ENCODE measurements at regions not wholly inside any gene's neighbourhood (a gene's known extent, or its start where the extent isn't known, plus 50 kb on each side); places are given as distances from the start of the nearest gene placed in this dataset.
A peak's percentile ranks its signal among the peaks of the same experiment; 100 is the strongest.

DNA sequence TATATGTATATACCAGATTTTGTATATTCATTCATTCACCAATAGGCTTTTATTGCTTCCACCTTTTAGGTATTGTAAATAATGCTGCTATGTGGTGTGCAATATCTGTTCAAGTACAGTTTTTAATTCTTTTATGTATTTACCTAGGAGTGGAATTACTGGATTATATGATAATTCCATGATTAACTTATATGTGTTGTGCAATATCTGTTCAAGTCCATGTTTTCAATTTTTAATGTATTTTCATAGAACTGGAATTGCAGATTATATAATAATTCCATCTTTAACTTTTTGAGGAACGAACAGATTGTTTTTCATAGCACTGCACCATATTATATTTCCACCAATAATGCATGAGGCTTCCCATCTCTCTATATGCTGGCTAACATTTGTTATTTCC, 50.6 kb upstream of the L3MBTL4 start:
- no peak for DNase-seq (ENCODE audit: extremely low read depth in 1 of 11, low read depth in 9 of 11, low spot score in 4 of 11)

DNA sequence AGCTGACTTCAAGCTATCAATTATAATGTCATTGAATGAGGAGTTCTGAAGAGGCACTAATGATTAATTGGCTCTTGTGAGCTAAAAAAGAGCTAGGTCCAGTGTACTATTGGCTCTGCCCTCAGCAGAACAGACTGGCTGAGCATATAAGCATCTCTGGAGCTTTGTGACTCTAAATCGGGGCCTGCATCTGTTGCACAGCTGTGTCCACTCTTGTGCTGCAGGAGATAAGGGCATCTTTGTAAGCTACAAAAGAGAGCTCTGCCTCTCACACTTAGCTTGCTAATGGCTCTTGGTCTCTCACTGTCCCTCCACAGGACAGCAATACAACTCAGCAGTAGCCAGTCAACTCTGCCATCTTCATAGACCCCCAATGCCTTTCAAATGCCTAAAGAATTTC, 61.5 kb upstream of the L3MBTL4 start:
- no peak for DNase-seq (ENCODE audit: extremely low read depth in 1 of 11, low read depth in 9 of 11, low spot score in 4 of 11)

DNA sequence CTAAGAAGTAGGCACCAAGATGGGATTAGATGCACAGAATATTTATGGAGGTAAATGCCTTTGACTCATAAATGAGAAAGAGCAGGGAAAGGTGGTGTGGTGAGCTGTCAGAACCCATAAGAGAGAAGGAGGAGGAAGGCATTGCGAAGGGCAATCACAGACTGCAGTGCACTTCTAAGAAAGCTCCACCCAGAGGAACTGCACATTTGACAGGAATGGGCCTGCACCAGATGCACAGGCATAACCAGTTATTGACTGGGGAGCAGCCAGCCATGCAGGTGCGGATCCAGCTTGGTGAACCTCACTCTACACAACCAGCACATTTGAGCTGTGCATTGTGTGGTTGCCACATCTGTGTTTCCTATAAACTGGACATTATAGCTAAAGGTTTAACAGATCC, 62.2 kb upstream of the L3MBTL4 start:
- no peak for DNase-seq (ENCODE audit: extremely low read depth in 1 of 11, low read depth in 9 of 11, low spot score in 4 of 11)

DNA sequence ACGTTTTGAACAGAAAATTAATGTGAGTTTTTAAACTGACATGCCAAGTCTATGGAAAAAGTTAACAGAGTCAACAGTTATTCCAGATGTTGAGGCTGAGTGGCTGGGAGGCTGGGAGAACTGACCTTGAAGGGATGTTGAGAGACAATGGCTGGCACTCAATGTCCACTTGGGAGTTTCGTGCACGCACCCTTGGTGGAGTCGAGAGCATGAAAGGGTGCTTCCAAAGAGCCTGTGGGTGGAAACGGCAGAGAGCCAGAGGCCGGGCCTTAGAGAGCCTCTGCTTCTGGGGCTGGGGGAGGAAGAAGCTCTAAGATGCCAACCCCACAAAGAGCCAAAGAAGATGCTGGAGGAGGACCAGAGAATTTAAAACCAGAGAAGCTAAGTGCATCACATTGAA, 63.4 kb upstream of the L3MBTL4 start:
- DNase-seq (ENCODE audit: extremely low read depth in 1 of 11, low read depth in 9 of 11, low spot score in 4 of 11), result no peak

DNA sequence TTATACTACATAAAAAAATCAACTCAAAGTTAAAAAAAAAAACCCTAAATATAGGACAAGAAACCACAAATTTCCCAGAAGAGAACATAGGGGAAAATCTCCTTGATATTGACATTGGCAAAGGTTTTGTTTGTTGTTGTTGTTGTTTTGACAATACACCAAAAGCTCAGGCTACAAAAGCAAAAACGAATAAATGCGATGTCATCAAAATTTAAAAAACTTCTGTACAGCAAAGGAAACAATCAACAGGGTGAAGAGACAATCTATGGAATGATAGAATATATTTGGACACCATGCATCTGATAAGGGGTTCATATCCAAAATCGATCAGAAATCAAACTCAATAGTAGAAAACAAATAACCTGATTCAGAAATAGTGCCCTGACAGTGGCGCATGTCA, 65.0 kb upstream of the L3MBTL4 start:
- DNase-seq (ENCODE audit: extremely low read depth in 1 of 11, low read depth in 9 of 11, low spot score in 4 of 11), result no peak

DNA sequence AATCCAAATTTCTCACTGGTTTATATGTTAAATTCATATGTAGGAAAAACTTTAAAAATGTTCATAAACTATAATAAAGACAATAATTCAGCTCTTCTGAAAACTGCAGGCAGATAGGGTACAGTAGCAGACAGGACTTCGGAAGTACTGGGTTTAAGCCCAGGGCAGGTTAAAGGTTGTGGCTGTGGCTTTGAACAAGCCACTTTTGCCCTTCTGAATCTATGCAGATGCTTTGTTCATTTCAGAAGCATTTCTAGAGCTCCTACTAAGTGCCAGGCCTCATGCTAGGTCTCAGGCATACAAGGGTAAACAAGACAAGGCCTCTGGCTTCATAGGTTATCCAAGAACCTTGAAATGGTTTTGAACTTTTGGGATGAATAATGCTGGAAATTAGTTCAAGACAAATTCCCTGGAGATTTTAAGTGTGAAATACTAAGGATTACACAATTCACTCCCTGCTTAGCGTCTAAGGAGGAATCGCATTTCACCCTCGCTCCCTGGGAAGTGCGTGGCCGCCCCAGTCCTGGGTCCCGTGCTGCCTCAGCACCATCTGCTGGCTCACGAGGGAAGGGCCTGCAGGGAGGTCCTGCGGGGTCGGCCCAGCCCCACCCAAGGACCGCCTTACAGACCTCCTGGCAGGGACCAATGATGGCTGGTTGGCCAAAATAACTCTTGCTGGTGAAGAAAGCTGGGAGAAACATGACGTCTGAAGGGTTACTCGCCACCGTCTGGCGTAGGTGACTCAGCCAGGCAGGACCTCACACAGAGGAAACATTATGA, 67.7 kb upstream of the L3MBTL4 start:
- DNase-seq (ENCODE audit: extremely low read depth in 1 of 11, low read depth in 9 of 11, low spot score in 4 of 11), result peak; percentile 4 to 48 (median 34)

DNA sequence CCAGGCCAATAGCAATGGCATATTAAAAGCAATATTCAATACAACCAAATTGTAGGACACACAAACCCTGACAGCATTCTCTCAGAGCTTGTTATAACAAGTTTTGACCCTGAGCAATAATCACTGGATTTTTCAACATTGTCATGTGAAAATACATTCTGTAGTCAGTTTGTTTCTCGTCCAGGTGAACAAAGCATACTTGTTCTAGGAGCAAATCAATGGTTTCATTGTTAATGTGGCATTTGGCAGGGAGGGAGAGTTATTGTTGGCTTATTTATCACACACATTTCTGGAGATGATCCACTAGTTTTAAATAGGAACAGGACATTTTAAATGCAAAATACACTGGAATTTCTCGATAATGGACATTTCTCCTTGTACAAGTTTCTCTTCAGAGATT, 69.9 kb upstream of the L3MBTL4 start:
- no peak for DNase-seq (ENCODE audit: extremely low read depth in 1 of 11, low read depth in 9 of 11, low spot score in 4 of 11)

DNA sequence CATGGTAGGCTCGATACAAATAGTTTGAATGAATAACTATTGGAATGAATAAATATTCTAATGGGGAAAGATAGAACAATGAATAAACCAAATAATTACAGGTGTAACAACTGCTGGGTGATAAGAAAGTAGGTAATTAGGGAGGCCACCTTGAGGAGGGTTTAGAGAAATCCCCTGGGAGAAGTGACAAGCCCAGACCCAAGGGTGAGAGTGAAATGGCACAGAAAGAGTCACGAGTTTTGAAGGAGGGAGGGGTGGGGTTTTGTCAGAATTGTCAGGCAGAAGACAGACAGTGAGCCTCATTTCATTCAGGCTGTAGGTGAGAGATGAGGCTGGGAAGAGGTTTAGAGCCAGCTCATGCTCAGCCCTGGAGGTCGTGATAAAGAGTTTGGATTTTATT, 71.6 kb upstream of the L3MBTL4 start:
- DNase-seq (ENCODE audit: extremely low read depth in 1 of 11, low read depth in 9 of 11, low spot score in 4 of 11), result no peak

DNA sequence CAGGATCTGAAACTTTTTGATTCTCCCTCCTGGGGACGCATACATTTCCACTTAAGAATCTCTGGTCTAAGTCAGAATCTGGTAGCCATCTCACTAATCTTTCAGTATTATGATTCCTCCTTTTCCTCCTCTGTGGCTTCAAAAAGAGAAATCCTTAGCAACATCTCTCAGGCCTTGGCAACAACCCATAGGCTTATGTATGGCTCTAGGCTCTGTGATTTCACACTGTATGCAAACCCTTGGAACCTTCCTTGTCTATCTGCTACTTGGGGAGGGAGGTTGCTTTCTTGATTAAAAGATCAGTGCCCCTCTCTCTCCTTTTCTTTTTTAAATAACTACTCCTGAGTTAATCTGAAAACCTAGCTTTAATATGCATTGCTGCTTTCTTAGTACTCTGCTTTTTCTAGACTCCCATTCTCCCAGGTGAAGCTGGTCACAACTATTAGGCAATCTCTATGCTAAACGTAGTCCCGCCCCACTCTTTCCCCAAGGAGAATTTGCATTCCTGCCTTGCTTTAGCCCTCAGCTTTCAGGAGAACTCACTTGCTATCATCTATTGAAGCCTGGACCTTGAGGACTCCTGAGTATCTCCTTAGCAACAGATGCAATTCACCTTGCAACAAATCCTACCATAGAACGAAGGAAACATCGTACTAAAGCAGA, 72.2 kb upstream of the L3MBTL4 start:
- DNase-seq (ENCODE audit: extremely low read depth in 1 of 11, low read depth in 9 of 11, low spot score in 4 of 11), result no peak

DNA sequence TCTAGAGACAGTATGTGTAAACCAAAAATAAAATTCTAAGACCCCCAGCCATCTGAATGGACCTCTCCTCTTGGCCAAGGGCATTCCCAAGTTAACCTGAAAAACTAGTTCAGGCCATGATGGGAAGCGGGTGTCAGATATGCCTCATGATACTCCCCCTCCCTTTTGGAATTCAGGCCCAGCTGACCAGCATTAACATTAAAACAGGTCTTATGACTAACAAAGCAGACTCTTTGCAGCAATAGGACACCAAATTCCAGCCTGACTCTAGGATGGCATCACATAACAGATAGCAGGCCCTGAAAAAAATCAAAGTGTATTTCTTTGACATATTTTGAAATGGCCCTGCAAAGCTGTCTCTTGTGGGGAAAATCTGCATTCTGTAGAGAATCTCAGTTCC, 73.3 kb upstream of the L3MBTL4 start:
- no peak for DNase-seq (ENCODE audit: extremely low read depth in 1 of 11, low read depth in 9 of 11, low spot score in 4 of 11)

DNA sequence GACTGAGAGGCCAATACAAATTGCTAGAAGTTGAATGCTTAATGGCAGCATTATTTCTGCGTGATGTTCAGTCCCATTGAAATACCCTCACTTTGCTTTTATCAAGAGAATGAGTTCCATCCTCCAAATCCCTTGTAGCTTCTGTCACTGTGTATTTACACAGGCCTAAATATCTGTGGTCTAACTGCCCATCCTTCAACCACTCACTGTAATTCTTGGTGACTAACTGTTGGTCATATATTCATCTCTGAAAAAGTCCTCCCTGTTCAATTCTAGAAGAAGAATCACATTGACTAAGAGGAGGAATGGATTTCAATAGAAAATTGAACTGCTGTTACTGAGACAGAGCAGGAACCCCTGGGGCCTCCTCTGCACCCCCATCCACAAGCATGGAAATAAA, 74.2 kb upstream of the L3MBTL4 start:
- no peak for DNase-seq (ENCODE audit: extremely low read depth in 1 of 11, low read depth in 9 of 11, low spot score in 4 of 11)

DNA sequence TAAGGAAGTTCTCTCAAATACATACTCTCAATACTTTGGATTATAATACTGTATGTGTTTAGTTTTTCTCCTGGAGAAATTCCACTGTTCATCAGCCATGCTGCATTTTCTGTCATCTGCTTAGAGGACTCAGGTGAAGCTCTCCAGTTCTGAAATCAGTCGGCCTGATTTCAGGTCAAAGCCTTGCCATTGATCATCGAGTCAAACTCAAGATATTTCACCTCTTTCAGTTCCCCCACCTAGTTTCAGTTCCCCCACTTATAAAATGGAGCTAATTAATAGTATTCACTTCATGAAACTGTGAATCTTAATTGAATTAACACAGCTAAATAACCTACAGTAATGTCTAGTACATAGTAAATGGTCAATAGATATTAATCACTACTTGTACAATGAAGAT, 75.3 kb upstream of the L3MBTL4 start:
- no peak for DNase-seq (ENCODE audit: extremely low read depth in 1 of 11, low read depth in 9 of 11, low spot score in 4 of 11)

DNA sequence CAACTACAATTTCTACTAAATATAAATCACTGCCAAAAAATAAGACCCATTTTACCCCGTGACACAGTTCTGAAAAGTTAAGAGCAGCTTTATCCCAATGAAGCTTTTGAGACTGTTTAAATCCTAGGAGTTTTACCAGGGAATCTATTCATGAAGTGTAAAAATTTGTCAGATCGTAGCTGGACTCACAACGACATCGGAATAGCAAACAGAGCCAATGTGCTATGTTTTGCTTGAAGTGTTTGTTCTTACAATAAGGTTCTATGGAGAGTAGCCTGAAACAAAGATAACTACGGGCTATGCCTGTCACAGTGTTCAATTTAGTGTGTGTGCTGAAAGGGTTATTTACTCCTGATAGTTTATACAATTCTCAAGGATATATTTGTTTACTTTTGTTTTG, 78.5 kb upstream of the L3MBTL4 start:
- no peak for DNase-seq (ENCODE audit: extremely low read depth in 1 of 11, low read depth in 9 of 11, low spot score in 4 of 11)

DNA sequence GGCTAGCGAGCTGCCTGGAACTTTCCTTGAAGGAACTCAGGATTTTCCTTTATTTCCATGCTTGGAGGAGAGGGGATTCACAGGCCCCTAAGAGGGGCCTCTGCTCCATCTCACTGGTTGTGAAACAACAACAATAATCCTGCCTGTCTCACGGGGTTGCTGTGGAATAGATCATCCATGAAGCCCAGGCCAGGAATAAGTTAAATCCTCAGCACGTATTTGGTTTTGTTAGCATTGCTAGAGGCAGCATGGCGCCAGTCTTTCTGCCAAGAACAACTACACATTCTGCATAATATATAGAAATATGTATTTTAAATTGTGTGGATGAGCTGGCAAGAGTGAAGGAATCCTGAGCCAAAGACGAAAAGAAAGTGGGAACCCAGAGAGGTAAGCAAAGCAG, 80.8 kb upstream of the L3MBTL4 start:
- no peak for DNase-seq (ENCODE audit: extremely low read depth in 1 of 11, low read depth in 9 of 11, low spot score in 4 of 11)

DNA sequence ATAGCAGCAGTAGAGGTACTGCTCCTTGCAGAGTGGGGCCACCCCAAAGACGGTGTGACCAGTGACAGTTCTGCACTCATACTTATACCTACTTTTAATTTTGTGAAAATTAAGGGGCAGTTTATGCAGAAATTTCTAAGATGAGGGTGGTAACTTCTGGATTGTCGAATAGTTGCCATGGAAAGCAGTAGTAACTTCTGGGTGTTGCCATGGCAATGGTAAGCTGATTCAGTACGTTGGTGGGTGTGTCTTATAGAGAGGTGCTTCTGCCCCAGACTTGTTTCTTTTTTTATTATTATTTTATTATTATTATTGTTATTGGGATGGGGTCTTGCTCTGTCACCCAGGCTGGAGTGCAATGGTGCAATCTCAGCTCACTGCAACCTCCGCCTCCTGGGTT, 82.8 kb upstream of the L3MBTL4 start:
- DNase-seq (ENCODE audit: extremely low read depth in 1 of 11, low read depth in 9 of 11, low spot score in 4 of 11), result no peak

DNA sequence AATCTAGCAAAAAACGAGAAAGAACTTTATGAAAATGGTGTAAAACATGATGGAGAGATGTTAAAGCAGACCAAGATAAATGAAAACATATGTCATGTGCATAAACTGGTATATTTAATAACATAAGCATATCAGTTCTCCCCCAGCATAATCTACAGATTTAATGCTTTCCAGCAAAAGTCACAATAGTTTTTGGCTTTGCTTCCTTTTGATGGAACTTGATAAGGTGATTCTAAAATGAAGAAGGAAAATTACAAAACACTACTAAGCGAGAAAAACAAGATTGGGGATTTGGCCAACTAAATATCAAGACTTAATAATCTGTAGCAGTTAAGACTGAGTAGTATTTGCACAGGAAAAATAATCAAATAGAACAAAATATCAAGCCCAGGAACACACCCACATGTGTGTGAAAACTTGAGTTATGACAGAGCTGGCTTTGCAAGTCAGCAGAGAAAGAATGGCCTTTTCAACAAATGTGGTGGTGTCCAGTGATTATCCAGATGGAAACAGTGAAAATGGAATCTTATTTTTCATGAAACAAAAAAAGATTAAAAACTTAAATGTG, 83.7 kb upstream of the L3MBTL4 start:
- DNase-seq (ENCODE audit: extremely low read depth in 1 of 11, low read depth in 9 of 11, low spot score in 4 of 11), result no peak

DNA sequence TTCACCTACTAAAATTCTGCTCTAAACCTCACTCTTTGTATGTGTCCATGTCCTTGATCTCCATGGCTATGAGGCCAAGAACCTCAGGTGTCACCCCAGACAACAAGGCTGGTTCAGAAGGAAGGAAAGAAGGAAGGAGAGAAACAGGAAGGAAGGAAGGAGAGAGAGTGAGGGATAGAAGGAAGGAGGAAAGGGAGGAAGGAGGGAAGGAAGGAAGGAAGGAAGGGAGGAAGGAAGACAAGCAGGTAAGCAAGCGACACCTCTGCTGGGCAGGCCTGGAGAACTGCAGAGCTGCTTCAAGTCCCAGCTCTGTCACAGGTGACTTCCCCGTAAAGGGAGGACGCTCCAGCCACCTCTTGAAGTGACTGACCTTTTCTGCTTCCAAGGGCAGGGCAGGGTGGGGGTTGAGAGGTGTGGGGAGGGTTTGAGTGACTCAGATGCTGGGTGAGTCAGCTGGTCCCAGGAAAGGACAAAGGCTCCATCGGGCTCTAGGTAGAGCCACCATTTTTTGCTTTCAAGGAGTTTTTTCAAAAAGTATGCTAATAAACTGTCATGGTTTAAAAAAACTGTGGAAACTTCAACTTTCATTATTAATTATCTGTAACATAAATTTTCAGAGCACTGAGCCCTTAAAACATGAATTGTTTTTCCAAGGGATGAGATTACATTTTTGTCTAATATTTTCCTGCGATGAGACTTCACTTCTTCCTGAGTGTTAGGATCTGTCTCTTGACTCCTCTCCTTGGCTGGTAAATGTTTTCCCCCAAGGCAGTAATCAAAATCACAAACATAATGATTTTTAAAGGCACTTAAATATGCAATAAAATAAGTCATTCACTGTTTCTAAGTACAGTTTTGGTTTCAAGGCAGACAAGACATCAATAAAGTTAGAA, 90.1 kb upstream of the L3MBTL4 start:
- no peak for DNase-seq (ENCODE audit: extremely low read depth in 1 of 11, low read depth in 9 of 11, low spot score in 4 of 11)

DNA sequence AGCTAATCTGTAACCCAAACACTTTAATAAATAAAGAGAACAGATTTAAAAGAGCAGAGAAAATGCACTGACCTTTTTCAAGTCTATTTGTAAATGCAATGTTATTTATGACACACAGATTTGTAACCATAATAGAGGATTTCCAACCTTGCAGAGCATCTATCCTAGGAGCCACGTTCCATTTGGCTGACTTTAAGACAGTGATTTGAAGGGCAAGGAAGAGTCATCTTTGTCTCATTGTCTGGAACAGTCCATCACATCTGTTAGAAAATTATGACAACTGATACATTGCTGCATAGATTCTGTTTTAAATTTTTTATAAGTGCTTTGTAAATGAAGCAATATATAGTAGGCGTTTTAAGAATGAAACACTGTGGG, 90.8 kb upstream of the L3MBTL4 start:
- DNase-seq (ENCODE audit: extremely low read depth in 1 of 11, low read depth in 9 of 11, low spot score in 4 of 11), result no peak

DNA sequence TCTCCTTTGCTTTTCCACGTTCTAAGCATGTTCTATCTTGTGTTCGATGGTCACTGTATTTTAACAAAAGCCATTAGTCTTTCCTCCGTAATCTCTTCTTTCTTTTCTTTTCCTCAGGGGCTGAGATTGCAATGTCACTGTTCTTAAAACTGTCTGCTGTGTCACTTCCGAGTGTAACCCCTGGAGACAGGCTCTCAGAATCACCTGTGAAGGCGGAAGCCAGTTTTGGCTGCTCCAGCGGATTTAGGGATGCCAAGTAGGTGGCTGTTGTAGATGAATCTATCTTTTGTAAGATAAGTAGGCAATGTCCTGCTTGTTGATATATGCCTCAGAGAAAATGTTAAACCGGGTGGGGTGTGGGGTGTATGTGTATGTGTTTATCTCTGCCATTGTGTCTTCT, 94.7 kb upstream of the L3MBTL4 start:
- DNase-seq (ENCODE audit: extremely low read depth in 1 of 11, low read depth in 9 of 11, low spot score in 4 of 11), result no peak

DNA sequence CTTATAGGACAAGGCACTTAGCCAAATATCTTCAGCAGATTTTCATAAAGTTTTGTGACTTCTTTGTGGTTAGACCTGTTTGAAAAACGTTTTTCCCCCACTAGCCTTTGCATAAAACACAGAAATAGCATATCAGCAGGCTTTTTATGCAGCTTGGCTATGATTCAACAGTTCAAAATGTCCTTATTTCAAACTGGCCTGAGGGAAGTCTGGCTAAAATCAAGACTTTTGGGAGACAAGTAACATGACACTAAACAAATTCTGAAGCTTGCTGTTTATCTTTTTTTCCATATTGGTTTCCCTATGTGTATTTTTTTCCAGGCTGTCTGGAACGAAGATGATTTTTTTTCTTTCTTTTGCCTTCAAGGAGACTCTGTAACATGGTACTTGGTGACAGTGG, 95.1 kb upstream of the L3MBTL4 start:
- DNase-seq (ENCODE audit: extremely low read depth in 1 of 11, low read depth in 9 of 11, low spot score in 4 of 11), result peak in 7 of 11 donors; percentile 4 to 14 (median 12)

All from renal cortex interstitium (tissue), 11 donors.